GF-D8 (cell line): ENCODE measurements at regions not wholly inside any gene's neighbourhood (a gene's known extent, or its start where the extent isn't known, plus 50 kb on each side); places are given as distances from the start of the nearest gene placed in this dataset.

Experiments
- DNase-seq: peaks from one replicate; lab custom pipeline; 2025; lab: John Stamatoyannopoulos, UW

DNA sequence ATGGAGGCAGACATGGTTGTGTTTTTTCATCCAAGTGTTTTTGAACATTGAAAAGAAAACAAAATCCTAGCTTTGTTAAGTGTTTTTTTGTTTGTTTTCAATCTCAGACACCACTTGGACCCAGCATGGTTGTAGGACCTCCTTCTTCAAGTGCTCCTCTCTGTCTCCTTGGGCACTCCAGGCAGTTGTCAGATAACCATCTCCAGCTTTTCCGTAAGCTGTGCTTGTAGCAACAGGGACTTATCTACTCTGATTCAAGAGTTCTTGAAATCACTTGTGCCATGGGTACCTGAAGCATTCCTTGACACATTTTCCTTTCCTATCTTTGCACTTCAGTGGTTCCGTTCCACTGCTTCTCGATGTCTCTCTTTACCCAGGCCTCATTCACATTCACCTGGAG lies 334.9 kb upstream of the DDX53 start:
- DNase-seq, result no peak

DNA sequence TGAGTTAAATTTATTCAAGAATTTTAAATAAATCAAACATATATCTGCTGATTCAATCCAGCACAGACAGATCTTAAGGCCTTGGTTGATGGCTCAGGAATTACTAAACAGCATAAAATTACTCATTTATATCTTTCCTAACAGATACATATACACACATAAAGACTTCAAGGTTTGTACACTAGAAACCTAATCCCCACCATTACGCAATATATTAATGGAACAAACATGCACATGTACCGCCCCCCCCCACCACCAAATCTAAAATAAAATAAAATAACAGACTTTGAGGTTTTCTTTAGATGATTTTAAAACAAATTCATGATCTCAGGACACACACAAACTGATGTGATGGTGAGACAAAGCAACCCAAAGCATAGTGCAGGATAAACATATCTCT lies 333.9 kb upstream of the DDX53 start:
- DNase-seq, result no peak

DNA sequence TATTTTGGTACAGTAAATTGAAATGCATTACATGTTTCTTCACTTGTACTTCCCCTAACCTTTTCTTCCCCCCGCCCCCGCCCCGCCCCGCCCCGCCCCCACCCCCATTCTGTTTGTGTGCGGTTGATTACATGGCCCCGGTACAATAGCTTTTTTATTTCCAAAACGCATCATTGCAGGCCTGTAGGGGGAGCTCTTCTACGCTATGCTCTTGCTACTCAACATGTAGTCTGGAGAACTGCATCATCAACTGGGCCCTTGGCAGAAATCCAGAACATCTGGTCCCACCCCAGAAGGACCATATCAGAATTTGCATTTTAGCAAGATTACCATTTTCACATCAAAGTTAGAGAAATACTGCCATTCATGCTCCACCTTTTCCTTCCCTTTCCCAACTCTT lies 333.3 kb upstream of the DDX53 start:
- no peak for DNase-seq

DNA sequence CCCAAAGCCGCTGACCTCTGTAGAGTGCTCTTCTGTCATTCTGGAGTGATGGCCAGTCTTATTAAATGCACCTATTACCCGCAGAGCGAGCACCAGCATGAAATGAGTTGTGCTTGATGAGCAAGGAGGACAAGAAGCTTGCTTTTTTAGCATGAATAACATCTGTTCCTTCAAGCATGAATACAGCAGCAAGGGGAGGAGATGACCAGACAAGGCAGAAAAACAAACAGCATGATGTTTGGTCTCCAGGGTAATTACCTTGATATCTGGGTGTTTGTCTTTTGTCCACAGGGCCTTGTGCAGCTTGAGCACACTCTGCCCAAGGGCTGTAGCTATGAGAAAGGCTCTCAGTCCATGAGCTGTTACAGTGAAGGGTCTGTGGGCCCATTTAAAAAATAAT lies 324.8 kb upstream of the DDX53 start:
- no peak for DNase-seq

DNA sequence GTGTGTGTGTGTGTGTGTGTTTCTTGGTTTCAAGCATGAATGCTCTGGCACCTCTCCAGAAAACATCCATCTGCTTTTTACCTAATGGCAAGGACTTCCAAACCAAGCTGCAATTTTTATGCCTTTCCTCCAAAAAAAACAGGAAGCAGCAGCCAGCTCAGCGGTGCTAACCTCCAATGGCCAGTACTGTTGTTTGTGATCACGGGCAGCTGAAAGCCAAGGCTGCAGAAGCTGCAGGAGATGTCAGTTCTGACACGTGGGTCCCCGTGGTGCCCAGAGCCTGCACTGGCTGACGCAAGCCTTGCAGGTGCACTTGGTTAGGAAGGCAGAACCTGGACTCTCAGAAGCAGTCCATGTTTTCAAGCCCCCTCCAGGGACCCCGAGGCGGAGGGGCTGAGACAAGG lies 313.6 kb upstream of the DDX53 start:
- no peak for DNase-seq

DNA sequence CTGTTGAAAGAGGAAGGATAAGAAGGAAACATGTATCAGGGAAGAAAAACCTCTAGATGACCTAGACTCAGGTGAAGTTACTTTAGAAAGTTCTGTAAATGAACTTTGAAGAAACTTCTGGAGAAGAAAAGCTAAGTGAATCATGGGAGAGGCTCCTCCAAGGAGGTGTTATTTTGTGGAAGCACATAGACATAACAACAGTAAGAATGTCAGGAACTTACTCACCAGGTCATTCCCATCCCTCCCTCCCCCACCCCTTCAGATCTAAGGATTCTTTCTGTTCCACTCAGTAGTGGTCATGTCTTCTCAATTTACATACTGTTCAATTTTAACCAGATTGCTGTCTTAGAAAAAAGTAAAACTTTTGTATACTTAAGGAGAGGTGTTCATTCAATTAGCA lies 310.5 kb upstream of the DDX53 start:
- no peak for DNase-seq

GRCh38 chrX:22690116-22690515 lies 309.6 kb upstream of the DDX53 start:
- no peak for DNase-seq

DNA sequence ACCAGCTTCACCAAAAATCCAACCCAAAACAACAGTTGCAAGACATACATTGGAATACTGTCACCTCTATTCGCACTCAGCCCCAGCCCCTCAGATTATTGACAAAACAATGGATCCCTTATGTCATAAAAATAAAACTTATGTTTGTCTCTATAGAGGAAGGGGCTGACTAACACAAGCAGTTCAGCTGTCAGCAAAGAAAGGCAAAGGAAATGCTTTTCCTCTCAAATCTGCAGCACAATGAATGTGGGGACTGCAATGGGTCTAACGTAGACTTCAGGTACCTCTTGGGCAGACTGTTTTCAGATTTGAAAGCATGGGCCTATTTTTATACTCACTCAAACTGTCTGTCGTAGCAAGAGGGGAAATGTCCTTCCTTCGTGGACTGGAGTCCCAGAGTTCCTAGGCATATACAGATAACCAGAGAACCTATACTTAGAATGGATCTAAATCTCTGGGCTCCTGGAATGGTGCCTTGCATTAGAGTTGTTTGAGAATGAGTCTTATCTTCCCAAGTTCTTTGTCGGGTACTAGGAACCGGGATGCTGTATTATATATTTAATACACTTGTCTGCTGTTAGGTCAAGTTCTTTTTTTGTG lies 307.7 kb upstream of the DDX53 start:
- DNase-seq, result no peak

DNA sequence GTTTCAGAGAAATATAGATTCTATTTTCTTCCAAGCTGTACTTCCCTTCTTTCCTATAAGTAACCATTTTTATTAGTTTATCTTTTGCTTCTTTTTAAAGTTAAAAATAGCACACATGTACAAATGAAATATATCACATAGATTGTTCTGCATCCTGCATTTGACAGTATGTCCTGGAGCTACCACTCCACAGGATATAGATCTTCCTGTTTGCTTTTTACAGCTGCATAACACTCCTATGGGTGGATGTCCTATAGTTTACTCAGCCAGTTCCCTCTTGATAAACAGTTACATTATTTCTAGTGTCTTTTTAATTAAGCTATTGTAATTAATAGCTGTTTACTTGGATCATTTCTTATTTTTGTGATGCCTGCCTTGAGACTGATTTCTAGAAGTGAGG lies 301.6 kb upstream of the DDX53 start:
- no peak for DNase-seq

DNA sequence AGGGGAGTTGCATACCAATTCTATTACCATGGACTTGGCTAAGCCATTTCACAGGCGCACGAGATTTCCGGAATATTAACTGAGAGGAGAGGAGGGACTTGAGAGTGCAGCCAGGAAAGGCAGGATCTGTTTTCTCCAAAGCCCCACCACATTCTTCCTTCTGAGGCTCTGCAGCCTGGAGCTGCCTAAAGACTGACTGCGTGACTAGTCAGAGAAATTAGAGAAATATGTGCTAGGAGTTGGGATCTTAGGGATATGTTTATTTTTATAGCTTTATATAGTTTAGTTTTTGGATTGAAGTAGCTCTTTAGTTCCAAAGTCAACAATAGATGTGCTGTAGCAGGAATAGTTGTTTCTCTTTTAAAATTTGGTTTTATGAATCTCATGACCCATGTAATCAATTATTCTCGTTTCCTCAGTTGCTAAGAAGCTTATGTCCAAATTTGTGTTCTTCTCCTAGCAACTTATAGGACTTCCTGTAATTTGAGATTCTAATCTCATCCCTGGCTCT lies 300.1 kb upstream of the DDX53 start:
- no peak for DNase-seq

DNA sequence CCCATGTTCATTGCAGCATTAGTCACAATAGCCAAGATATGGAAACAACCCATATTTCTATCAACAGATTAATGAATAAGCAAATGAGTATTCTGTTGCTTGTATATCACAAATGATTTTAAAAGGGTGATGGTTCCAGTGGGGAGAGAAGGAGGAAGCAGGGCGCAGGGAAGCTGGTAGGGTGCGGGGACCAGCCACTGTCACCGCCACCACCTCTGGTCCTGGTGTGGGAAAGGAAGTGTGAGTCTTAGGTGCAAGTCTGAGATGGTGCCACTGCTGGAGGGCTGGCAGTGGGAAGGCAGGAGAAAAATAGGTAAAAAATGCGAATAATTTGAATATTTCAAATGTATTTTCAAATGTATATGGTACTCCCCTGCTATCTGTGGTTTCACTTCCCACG lies 286.8 kb upstream of the DDX53 start:
- no peak for DNase-seq

- no peak for DNase-seq
These were observed 269.2 kb upstream of the DDX53 start for GRCh38 chrX:22730542-22730941.

GRCh38 chrX:22737541-22737940 lies 262.2 kb upstream of the DDX53 start:
- no peak for DNase-seq

DNA sequence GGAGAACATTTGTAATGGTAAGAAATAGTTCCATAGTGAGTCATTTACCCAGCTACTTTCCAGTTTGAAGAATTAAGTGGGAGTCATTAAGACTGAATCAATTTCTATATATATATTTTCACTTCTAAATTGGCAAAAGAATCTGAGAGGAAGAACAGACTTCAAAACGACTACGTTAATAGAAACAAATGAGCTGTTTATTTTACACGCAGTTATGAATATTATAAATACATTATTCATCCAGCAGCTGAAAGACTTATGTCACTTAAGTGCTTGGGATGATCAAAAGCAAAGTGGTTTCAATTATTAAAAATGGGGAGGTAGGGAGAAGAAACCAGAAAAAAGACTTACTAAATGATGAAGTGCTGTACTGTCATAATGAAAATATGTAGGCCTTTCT lies 260.5 kb upstream of the DDX53 start:
- no peak for DNase-seq

- DNase-seq, result no peak
These were observed 258.9 kb upstream of the DDX53 start for GRCh38 chrX:22740836-22741235.

GRCh38 chrX:22742174-22742573 lies 257.6 kb upstream of the DDX53 start:
- no peak for DNase-seq

GRCh38 chrX:22746081-22746480 lies 253.7 kb upstream of the DDX53 start:
- no peak for DNase-seq

DNA sequence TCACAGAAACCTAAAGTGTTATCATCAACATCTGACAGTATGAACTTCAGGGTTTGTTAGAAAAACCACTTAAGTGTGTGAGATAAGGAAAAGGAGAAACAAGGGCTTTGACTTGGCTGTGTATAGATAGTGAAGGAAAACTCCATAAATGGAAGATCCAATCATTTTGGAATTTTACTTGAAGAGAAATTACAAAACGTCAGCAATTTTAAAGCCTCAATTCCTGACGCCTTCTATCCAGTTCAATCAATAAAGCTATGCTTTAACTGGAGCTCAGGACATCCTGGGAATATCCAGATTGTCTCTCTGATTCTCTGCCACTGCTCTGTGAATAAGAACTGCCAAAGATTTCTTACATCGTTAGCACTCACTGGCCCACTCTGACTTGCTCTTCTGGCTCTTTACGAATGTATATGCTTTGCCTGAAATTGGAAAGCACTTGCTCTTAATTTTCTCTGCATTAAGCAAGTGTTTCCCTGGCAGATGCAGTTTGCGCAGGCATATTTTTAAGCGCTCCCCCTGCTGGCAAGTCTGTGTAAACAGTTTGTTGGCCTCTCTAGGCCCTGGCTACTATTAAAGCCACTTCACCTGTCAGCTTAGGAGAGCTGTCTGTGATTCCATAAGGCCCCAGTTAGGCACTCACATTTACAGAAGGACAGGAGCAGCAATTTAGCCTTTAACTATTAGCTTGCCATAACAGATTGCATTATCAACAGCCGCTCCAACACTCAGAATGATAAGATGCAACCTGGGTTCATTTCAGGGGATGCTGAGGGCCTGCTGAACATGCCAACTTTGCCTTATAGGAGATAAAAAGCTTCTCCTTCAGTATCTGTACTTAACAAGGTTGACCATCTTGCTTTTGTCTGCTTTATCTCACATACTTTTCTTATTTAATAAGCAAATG lies 251.4 kb upstream of the DDX53 start:
- no peak for DNase-seq

GRCh38 chrX:22758807-22759481 lies 240.8 kb upstream of the DDX53 start:
- DNase-seq, result no peak

DNA sequence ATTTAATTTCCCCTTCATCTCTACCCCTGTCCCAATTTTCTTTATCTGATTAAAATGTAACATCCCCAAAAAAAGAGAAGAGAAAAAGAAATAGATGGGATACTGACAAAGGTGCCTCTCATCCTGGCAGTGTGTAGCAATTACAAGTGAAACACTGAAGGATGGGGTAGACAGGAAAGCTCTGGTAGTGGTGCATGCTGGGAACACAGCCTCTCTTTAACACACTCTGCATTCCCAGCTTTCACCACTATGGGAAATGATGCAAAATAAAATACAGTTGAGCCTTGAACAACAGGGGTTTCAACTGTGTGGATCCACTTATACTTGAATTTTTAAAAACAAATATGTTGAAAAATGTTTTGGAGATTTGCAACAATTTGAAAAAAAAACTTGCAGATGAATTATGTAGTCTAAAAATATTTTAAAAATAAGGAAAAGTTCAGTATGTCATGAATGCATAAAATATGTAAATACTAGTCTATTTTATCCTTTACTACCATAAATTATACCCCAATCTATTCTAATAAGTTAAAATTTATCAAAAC lies 239.2 kb upstream of the DDX53 start:
- no peak for DNase-seq

GRCh38 chrX:22788221-22788620 lies 211.5 kb upstream of the DDX53 start:
- no peak for DNase-seq

DNA sequence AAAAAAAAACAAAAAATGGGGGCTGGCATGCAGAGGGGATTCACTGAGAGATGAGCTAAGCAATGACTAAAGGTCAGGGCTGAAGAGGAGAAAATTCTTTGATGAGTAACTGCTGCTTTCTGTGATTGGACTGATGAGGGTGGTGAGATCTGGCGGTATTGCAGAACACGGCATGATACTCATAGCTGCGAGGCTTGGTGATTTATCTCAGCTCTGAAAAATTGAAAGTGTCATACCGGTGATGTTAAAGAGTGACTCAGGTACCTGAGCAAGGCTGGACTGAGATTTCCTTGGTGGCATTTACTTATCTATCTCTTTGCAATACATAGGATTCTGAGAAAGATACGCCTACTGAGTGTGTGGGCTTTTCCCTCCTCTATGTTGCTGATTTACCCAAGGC lies 204.1 kb upstream of the DDX53 start:
- DNase-seq, result no peak

DNA sequence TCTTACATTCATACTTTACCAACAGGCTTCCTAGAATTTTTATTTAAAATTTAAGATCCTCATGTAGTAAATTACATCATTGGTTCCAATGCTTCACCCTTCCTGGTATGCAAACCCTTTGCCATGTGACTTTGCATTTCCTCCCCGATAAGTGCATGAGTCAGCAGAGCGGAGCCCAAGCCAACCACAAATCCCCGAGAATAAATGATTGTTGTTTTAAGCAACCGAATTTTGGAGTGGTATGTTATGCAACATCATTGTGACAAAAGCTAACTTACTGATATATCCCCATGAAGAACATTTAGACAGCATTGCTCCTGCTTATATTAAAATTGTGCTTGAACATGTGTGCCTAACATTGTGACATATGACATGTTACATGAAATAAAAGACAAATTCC lies 199.4 kb upstream of the DDX53 start:
- DNase-seq, result peak; percentile 40
